ENCODE measurements at regions not wholly inside any gene's neighbourhood (a gene's known extent, or its start where the extent isn't known, plus 50 kb on each side); places are given as distances from the start of the nearest gene placed in this dataset.

GRCh38 chr6:81484251-81484650 lies 268.2 kb downstream of the TENT5A start:
- no peak for DNase-seq (ENCODE audit: extremely low read depth, low read depth)

GRCh38 chr6:81480139-81480538 lies 272.3 kb downstream of the TENT5A start:
- no peak for DNase-seq (ENCODE audit: extremely low read depth, low read depth)

- no peak for DNase-seq (ENCODE audit: extremely low read depth, low read depth)
Measured at GRCh38 chr6:81476881-81477280, 275.6 kb downstream of the TENT5A start.

GRCh38 chr6:81475646-81476045 lies 276.8 kb downstream of the TENT5A start:
- DNase-seq (ENCODE audit: extremely low read depth, low read depth): no peak

- DNase-seq (ENCODE audit: extremely low read depth, low read depth): no peak
Measured at GRCh38 chr6:81465859-81466258, 286.6 kb downstream of the TENT5A start.

- DNase-seq (ENCODE audit: extremely low read depth, low read depth): no peak
Measured at GRCh38 chr6:81456416-81456815, 296.1 kb downstream of the TENT5A start.

GRCh38 chr6:81455641-81456040 lies 296.8 kb downstream of the TENT5A start:
- no peak for DNase-seq (ENCODE audit: extremely low read depth, low read depth)

- peak; percentile 96 for DNase-seq (ENCODE audit: extremely low read depth, low read depth)
Measured at GRCh38 chr6:81451787-81452186, 300.7 kb downstream of the TENT5A start.

- peak; percentile 80 for DNase-seq (ENCODE audit: extremely low read depth, low read depth)
Measured at GRCh38 chr6:81450180-81450579, 302.3 kb downstream of the TENT5A start.

- no peak for DNase-seq (ENCODE audit: extremely low read depth, low read depth)
Measured at GRCh38 chr6:81446509-81446908, 306.0 kb downstream of the TENT5A start.

- no peak for DNase-seq (ENCODE audit: extremely low read depth, low read depth)
Measured at GRCh38 chr6:81439417-81439816, 313.1 kb downstream of the TENT5A start.

- no peak for DNase-seq (ENCODE audit: extremely low read depth, low read depth)
Measured at GRCh38 chr6:81436990-81437389, 315.5 kb downstream of the TENT5A start.

- no peak for DNase-seq (ENCODE audit: extremely low read depth, low read depth)
Measured at GRCh38 chr6:81413306-81413705, 339.2 kb downstream of the TENT5A start.

GRCh38 chr6:81401970-81402690 lies 350.4 kb downstream of the TENT5A start:
- no peak for DNase-seq (ENCODE audit: extremely low read depth, low read depth)

- DNase-seq (ENCODE audit: extremely low read depth, low read depth): no peak
Measured at GRCh38 chr6:81396916-81397315, 355.6 kb downstream of the TENT5A start.

- no peak for DNase-seq (ENCODE audit: extremely low read depth, low read depth)
Measured at GRCh38 chr6:81387163-81387562, 365.3 kb downstream of the TENT5A start.

- no peak for DNase-seq (ENCODE audit: extremely low read depth, low read depth)
Measured at GRCh38 chr6:81384921-81385320, 367.6 kb downstream of the TENT5A start.

GRCh38 chr6:81383472-81383871 lies 369.0 kb downstream of the TENT5A start:
- no peak for DNase-seq (ENCODE audit: extremely low read depth, low read depth)

GRCh38 chr6:81382852-81383251 lies 369.6 kb downstream of the TENT5A start:
- DNase-seq (ENCODE audit: extremely low read depth, low read depth): peak; percentile 8

- no peak for DNase-seq (ENCODE audit: extremely low read depth, low read depth)
Measured at GRCh38 chr6:81381382-81381916, 371.0 kb downstream of the TENT5A start.

- DNase-seq (ENCODE audit: extremely low read depth, low read depth): no peak
Measured at GRCh38 chr6:81380718-81381338, 371.7 kb downstream of the TENT5A start.

- DNase-seq (ENCODE audit: extremely low read depth, low read depth): no peak
Measured at GRCh38 chr6:81376745-81377144, 375.7 kb downstream of the TENT5A start.

All from NCI-H460 (cell line).